ENCODE measurements at regions not wholly inside any gene's neighbourhood (a gene's known extent, or its start where the extent isn't known, plus 50 kb on each side); places are given as distances from the start of the nearest gene placed in this dataset.

DNA sequence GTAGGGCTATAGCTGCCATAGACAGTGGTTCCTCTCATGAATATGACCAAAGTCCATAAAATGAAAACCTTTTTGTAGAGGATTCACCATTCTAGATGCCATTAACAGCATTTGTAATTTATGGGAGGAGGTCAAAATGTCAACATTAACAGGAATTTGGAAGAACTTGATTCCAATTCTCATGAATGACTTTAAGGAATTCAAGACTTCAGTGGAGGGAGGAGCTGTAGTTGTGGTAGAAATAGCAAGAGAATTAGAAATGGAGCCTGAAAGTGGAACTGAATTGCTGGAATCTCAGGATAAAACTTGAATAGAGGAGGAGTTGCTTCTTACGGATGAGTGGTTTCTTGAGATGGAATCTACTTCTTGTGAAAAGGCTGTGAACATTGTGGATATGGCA is 65.4 kb upstream of the ESRRG start:
- intact Hi-C loops (cut with DNase I): no loop called here
- H3K27ac ChIP-seq: no peak overlapping the region

DNA sequence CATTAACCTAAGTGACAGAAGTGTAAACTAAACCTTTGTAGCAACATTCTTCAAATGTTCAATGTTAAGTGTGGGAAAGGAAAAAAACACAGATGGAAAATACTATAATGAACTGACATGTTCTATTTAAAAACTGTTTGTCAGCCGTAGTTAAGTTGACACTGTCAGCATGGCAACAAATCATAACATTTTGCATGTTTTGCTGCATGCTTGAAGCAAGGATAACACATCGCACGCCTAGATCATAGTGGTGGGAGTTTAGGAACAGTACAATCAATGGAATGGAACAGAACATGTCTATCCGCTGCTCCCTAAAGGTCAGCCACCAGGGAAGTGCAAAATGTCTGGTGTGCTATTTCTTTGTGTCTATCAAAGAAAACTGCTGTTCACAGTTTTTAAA is 62.5 kb upstream of the ESRRG start:
- no peak overlapping the region for H3K27ac ChIP-seq
- no peaks in the 10 kb centered on the region for H3K27me3 ChIP-seq
- TF ChIP-seq, protein P1, sequence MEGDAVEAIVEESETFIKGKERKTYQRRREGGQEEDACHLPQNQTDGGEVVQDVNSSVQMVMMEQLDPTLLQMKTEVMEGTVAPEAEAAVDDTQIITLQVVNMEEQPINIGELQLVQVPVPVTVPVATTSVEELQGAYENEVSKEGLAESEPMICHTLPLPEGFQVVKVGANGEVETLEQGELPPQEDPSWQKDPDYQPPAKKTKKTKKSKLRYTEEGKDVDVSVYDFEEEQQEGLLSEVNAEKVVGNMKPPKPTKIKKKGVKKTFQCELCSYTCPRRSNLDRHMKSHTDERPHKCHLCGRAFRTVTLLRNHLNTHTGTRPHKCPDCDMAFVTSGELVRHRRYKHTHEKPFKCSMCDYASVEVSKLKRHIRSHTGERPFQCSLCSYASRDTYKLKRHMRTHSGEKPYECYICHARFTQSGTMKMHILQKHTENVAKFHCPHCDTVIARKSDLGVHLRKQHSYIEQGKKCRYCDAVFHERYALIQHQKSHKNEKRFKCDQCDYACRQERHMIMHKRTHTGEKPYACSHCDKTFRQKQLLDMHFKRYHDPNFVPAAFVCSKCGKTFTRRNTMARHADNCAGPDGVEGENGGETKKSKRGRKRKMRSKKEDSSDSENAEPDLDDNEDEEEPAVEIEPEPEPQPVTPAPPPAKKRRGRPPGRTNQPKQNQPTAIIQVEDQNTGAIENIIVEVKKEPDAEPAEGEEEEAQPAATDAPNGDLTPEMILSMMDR (IDR thresholded peaks at IDR 0.05): no peak
- no peak for TF ChIP-seq POLR2A (IDR thresholded peaks at IDR 0.05)
- no peaks in the 10 kb centered on the region for H3K9me3 ChIP-seq
- DNase-seq (no peak), ATAC-seq (no peak)
- 47% methylated on average over 4 of the region's 4 CpGs for WGBS (ENCODE audit: insufficient coverage, low coverage, low lambda C conversion rate, missing lambda C conversion rate)
- intact Hi-C loops (cut with DNase I): no loop called here
- H3K4me3 ChIP-seq: no peak overlapping the region
- no peaks in the 10 kb centered on the region for H3K36me3 ChIP-seq
- no peaks in the 10 kb centered on the region for H3K4me1 ChIP-seq

More for the DNA sequence above, 65.4 kb upstream of the ESRRG start:
- ATAC-seq (no peak), DNase-seq (no peak)
- no peak for TF ChIP-seq POLR2A (IDR thresholded peaks at IDR 0.05)
- TF ChIP-seq, protein P1 (IDR thresholded peaks at IDR 0.05): no peak
- no peaks in the 10 kb centered on the region for H3K36me3 ChIP-seq
- no peaks in the 10 kb centered on the region for H3K9me3 ChIP-seq
- H3K4me1 ChIP-seq: no peaks in the 10 kb centered on the region
- 100% methylated on average over 1 of the region's 1 CpG for WGBS (ENCODE audit: insufficient coverage, low coverage, low lambda C conversion rate, missing lambda C conversion rate)
- H3K4me3 ChIP-seq: no peak overlapping the region
- H3K27me3 ChIP-seq: no peaks in the 10 kb centered on the region

- Histone ChIP-seq H3K36me3 (no peaks in the 10 kb centered on the region), H3K9me3 (no peaks in the 10 kb centered on the region), H3K4me1 (no peaks in the 10 kb centered on the region), H3K4me3 (no peak overlapping the region), H3K27me3 (no peaks in the 10 kb centered on the region), H3K27ac (no peak overlapping the region)
- WGBS (ENCODE audit: insufficient coverage, low coverage, low lambda C conversion rate, missing lambda C conversion rate): 56% methylated on average over 3 of the region's 3 CpGs
- DNase-seq (no peak), ATAC-seq (no peak)
- intact Hi-C loops (cut with DNase I): no loop called here
- TF ChIP-seq, protein P1 (IDR thresholded peaks at IDR 0.05): no peak
- no peak for TF ChIP-seq POLR2A (IDR thresholded peaks at IDR 0.05)
These were observed 62.0 kb upstream of the ESRRG start for GRCh38 chr1:216785221-216785620.

- no peaks in the 10 kb centered on the region for H3K36me3 ChIP-seq
- no peaks in the 10 kb centered on the region for H3K27me3 ChIP-seq
- H3K9me3 ChIP-seq: no peaks in the 10 kb centered on the region
- H3K27ac ChIP-seq: no peak overlapping the region
- ATAC-seq (no peak), DNase-seq (no peak)
- H3K4me1 ChIP-seq: no peaks in the 10 kb centered on the region
- intact Hi-C loops (cut with DNase I): no loop called here
- no peak overlapping the region for H3K4me3 ChIP-seq
- TF ChIP-seq, protein P1 (IDR thresholded peaks at IDR 0.05): no peak
- no peak for TF ChIP-seq POLR2A (IDR thresholded peaks at IDR 0.05)
These were observed 56.5 kb upstream of the ESRRG start for GRCh38 chr1:216779686-216780085.

GRCh38 chr1:216778737-216779136 is 55.5 kb upstream of the ESRRG start:
- Histone ChIP-seq H3K27me3 (no peaks in the 10 kb centered on the region), H3K4me1 (no peaks in the 10 kb centered on the region), H3K27ac (no peak overlapping the region), H3K4me3 (no peak overlapping the region), H3K36me3 (no peaks in the 10 kb centered on the region), H3K9me3 (no peaks in the 10 kb centered on the region)
- TF ChIP-seq, protein P1 (IDR thresholded peaks at IDR 0.05): no peak
- TF ChIP-seq POLR2A (IDR thresholded peaks at IDR 0.05): no peak
- intact Hi-C loops (cut with DNase I): no loop called here
- DNase-seq: no peak
- ATAC-seq: no peak
- WGBS (ENCODE audit: insufficient coverage, low coverage, low lambda C conversion rate, missing lambda C conversion rate): no CpG with 5 or more reads among the region's 1 CpG
